Panc1 (cell line): ENCODE measurements at regions not wholly inside any gene's neighbourhood (a gene's known extent, or its start where the extent isn't known, plus 50 kb on each side); places are given as distances from the start of the nearest gene placed in this dataset.

Source experiments
- CTCF ChIP-seq: fragments of 450-650 bp; IDR thresholded peaks from 2 replicates; pipeline ENCODE4 v1.5.1; 2017; ENCODE audit warnings: mild to moderate bottlenecking
- POLR2AphosphoS5 ChIP-seq: IDR thresholded peaks from 2 replicates; pipeline ENCODE4 v1.6.1; 2012; ENCODE audit warnings: mild to moderate bottlenecking, low read depth, low read length, moderate library complexity
- REST ChIP-seq, 2 experiments: IDR thresholded peaks; 2 replicates each; pipeline ENCODE4 v1.6.1; 2011 to 2012; ENCODE audit warnings: low read depth in 2 of 2, control low read depth in 1 of 2, low read length in 1 of 2, mild to moderate bottlenecking in 1 of 2, moderate library complexity in 1 of 2; ENCODE audit not compliant: insufficient read depth in 1 of 2
- SIN3A ChIP-seq: IDR thresholded peaks from 2 replicates; pipeline ENCODE4 v1.6.1; 2012; ENCODE audit warnings: low read depth, mild to moderate bottlenecking, low read length, moderate library complexity, borderline replicate concordance; ENCODE audit not compliant: insufficient read depth
- TCF7L2 ChIP-seq: IDR thresholded peaks from 2 replicates; pipeline ENCODE4 v1.6.1; 2011; ENCODE audit warnings: mild to moderate bottlenecking, low read depth, low read length, inconsistent platforms

- TF ChIP-seq CTCF (no peak), SIN3A (no peak), REST (IDR thresholded peaks at IDR 0.05; ENCODE audit: insufficient read depth in 1 of 2, low read depth in 2 of 2, low read length in 1 of 2) (no peak), POLR2AphosphoS5 (no peak), TCF7L2 (no peak)
These were observed 199.5 kb upstream of the P2RY1 start for GRCh38 chr3:152635389-152635788.
